Middle frontal gyrus (tissue), 1 donor: ENCODE measurements at regions not wholly inside any gene's neighbourhood (a gene's known extent, or its start where the extent isn't known, plus 50 kb on each side); places are given as distances from the start of the nearest gene placed in this dataset.

Experiments
- DNase-seq: peaks from one replicate; pipeline ENCODE4 v3.0.0-alpha.2; 2015; ENCODE audit warnings: low spot score; ENCODE audit errors: extremely low spot score

- no peak for DNase-seq
Measured at GRCh38 chr7:47664650-47665195, 82.8 kb upstream of the TNS3 start.

GRCh38 chr7:47663851-47664250 lies 81.9 kb upstream of the TNS3 start:
- DNase-seq, result no peak

GRCh38 chr7:47663213-47663612 lies 81.3 kb upstream of the TNS3 start:
- DNase-seq, result no peak

GRCh38 chr7:47661051-47661714 lies 79.3 kb upstream of the TNS3 start:
- DNase-seq, result no peak

GRCh38 chr7:47659664-47660462 lies 78.0 kb upstream of the TNS3 start:
- no peak for DNase-seq

- DNase-seq, result no peak
Measured at GRCh38 chr7:47658886-47659635, 77.2 kb upstream of the TNS3 start.

- DNase-seq, result no peak
Measured at GRCh38 chr7:47657126-47657525, 75.2 kb upstream of the TNS3 start.

- DNase-seq, result no peak
Measured at GRCh38 chr7:47654672-47655298, 72.9 kb upstream of the TNS3 start.

GRCh38 chr7:47653550-47654411 lies 71.9 kb upstream of the TNS3 start:
- no peak for DNase-seq

- DNase-seq, result no peak
Measured at GRCh38 chr7:47652591-47652990, 70.7 kb upstream of the TNS3 start.

- no peak for DNase-seq
Measured at GRCh38 chr7:47651355-47652317, 69.7 kb upstream of the TNS3 start.

- no peak for DNase-seq
Measured at GRCh38 chr7:47649919-47650318, 68.0 kb upstream of the TNS3 start.

- no peak for DNase-seq
Measured at GRCh38 chr7:47648275-47648925, 66.5 kb upstream of the TNS3 start.

GRCh38 chr7:47647918-47648250 lies 66.0 kb upstream of the TNS3 start:
- DNase-seq, result no peak

- no peak for DNase-seq
Measured at GRCh38 chr7:47647181-47647917, 65.4 kb upstream of the TNS3 start.

GRCh38 chr7:47643716-47644400 lies 61.9 kb upstream of the TNS3 start:
- DNase-seq, result no peak

GRCh38 chr7:47640265-47640664 lies 58.4 kb upstream of the TNS3 start:
- no peak for DNase-seq
